GM21723 (cell line): ENCODE measurements at regions not wholly inside any gene's neighbourhood (a gene's known extent, or its start where the extent isn't known, plus 50 kb on each side); places are given as distances from the start of the nearest gene placed in this dataset.
"Not testable (repeated sequence)": the region's sequence is repeated elsewhere in the genome, so short reads cannot be mapped to it uniquely, and the experiment has no call there.

ENCODE experiments used
- ATAC-seq: cut with Tn5 transposase; IDR thresholded peaks from one replicate; pipeline ENCODE4 v1.9.1; 2021; ENCODE audit warnings: mild to moderate bottlenecking, moderate library complexity; ENCODE audit not compliant: unreplicated experiment

GRCh38 chr1:9440763-9441194 lies 98.5 kb upstream of the SLC25A33 start:
- no peak for ATAC-seq

GRCh38 chr1:9441451-9442133 lies 97.7 kb upstream of the SLC25A33 start:
- ATAC-seq, result no peak

GRCh38 chr1:9442278-9442846 lies 96.9 kb upstream of the SLC25A33 start:
- no peak for ATAC-seq

- ATAC-seq, result no peak
Observed at GRCh38 chr1:9442986-9443385, 96.3 kb upstream of the SLC25A33 start.

- ATAC-seq, result no peak
Observed at GRCh38 chr1:9443913-9444445, 95.3 kb upstream of the SLC25A33 start.

- no peak for ATAC-seq
Observed at GRCh38 chr1:9444532-9444931, 94.7 kb upstream of the SLC25A33 start.

- not testable (repeated sequence) for ATAC-seq
Observed at GRCh38 chr1:9445081-9445480, 94.2 kb upstream of the SLC25A33 start.

- ATAC-seq, result no peak
Observed at GRCh38 chr1:9447215-9447960, 91.9 kb upstream of the SLC25A33 start.

- no peak for ATAC-seq
Observed at GRCh38 chr1:9448132-9449109, 90.8 kb upstream of the SLC25A33 start.

- no peak for ATAC-seq
Observed at GRCh38 chr1:9449110-9449627, 90.1 kb upstream of the SLC25A33 start.

GRCh38 chr1:9449976-9450696 lies 89.1 kb upstream of the SLC25A33 start:
- no peak for ATAC-seq

- no peak for ATAC-seq
Observed at GRCh38 chr1:9451081-9451480, 88.2 kb upstream of the SLC25A33 start.

GRCh38 chr1:9452516-9453140 lies 86.6 kb upstream of the SLC25A33 start:
- ATAC-seq, result no peak

GRCh38 chr1:9453375-9453774 lies 85.9 kb upstream of the SLC25A33 start:
- no peak for ATAC-seq

- ATAC-seq, result no peak
Observed at GRCh38 chr1:9453779-9454418, 85.4 kb upstream of the SLC25A33 start.

- ATAC-seq, result no peak
Observed at GRCh38 chr1:9454494-9455066, 84.7 kb upstream of the SLC25A33 start.

GRCh38 chr1:9455487-9456234 lies 83.6 kb upstream of the SLC25A33 start:
- ATAC-seq, result no peak

GRCh38 chr1:9456833-9457232 lies 82.4 kb upstream of the SLC25A33 start:
- no peak for ATAC-seq
